Mesenchymal stem cell (in vitro differentiated cells and primary cell): ENCODE measurements at regions not wholly inside any gene's neighbourhood (a gene's known extent, or its start where the extent isn't known, plus 50 kb on each side); places are given as distances from the start of the nearest gene placed in this dataset.
"Not testable (repeated sequence)": the region's sequence is repeated elsewhere in the genome, so short reads cannot be mapped to it uniquely, and the experiment has no call there.

Source experiments
- DNase-seq: peaks from one replicate; pipeline ENCODE4 v3.0.0-alpha.2; 2013
- H2AFZ ChIP-seq: one replicate; pipeline ENCODE4 v1.6.1; 2013; ENCODE audit warnings: low read depth, mild to moderate bottlenecking, control low read depth, inconsistent platforms, low read length, moderate library complexity
- H2AK5ac ChIP-seq: 2 replicates; pipeline ENCODE4 v1.6.1; 2013; ENCODE audit warnings: low read length, moderate library complexity, mild to moderate bottlenecking, inconsistent platforms; ENCODE audit not compliant: severe bottlenecking
- H2BK120ac ChIP-seq: one replicate; pipeline ENCODE4 v1.6.1; 2013; ENCODE audit warnings: low read depth, mild to moderate bottlenecking, inconsistent platforms, low read length, moderate library complexity
- H2BK12ac ChIP-seq, 2 experiments: one replicate each; pipeline ENCODE4 v1.6.1; 2013; ENCODE audit warnings: inconsistent platforms in 2 of 2, low read length in 2 of 2, mild to moderate bottlenecking in 2 of 2, moderate library complexity in 2 of 2, control low read depth in 1 of 2
- H2BK15ac ChIP-seq: one replicate; pipeline ENCODE4 v1.6.1; 2013; ENCODE audit warnings: mild to moderate bottlenecking, low read depth, inconsistent platforms; ENCODE audit not compliant: poor library complexity, severe bottlenecking
- H2BK5ac ChIP-seq: 2 replicates; pipeline ENCODE4 v1.6.1; 2013; ENCODE audit warnings: low read depth, mild to moderate bottlenecking, low read length, control low read depth, inconsistent platforms; ENCODE audit not compliant: poor library complexity, severe bottlenecking
- H3K14ac ChIP-seq, 2 experiments: one replicate each; pipeline ENCODE4 v1.6.1; 2013; ENCODE audit warnings: inconsistent platforms in 2 of 2, low read length in 2 of 2, control low read depth in 1 of 2, mild to moderate bottlenecking in 1 of 2, moderate library complexity in 1 of 2
- H3K18ac ChIP-seq, 2 experiments: one replicate each; pipeline ENCODE4 v1.6.1; 2013; ENCODE audit warnings: inconsistent platforms in 2 of 2, low read length in 2 of 2, control low read depth in 1 of 2, low read depth in 1 of 2, mild to moderate bottlenecking in 1 of 2
- H3K23ac ChIP-seq, 2 experiments: one replicate each; pipeline ENCODE4 v1.6.1; 2013; ENCODE audit warnings: inconsistent platforms in 2 of 2, low read length in 2 of 2, mild to moderate bottlenecking in 2 of 2, moderate library complexity in 2 of 2, control low read depth in 1 of 2
- H3K27ac ChIP-seq: 2 replicates; pipeline ENCODE4 v1.5.1; 2013; ENCODE audit warnings: mild to moderate bottlenecking, moderate library complexity, low read length, control low read depth, inconsistent platforms; ENCODE audit not compliant: poor library complexity, severe bottlenecking
- H3K27me3 ChIP-seq, 2 experiments: 2 replicates each; pipeline versions ENCODE4 v1.6.1 to v1.7.0; 2013; ENCODE audit warnings: low read length in 2 of 2, mild to moderate bottlenecking in 2 of 2, moderate library complexity in 2 of 2, control low read depth in 1 of 2, inconsistent platforms in 1 of 2; ENCODE audit not compliant: control insufficient read depth in 1 of 2, insufficient read depth in 1 of 2
- H3K36me3 ChIP-seq, 2 experiments: 2 replicates each; pipeline versions ENCODE4 v1.6.1 to v1.7.0; 2013; ENCODE audit warnings: low read length in 2 of 2, control low read depth in 1 of 2, inconsistent platforms in 1 of 2, low read depth in 1 of 2, mild to moderate bottlenecking in 1 of 2; ENCODE audit not compliant: insufficient read depth in 2 of 2, control insufficient read depth in 1 of 2
- H3K4ac ChIP-seq, 2 experiments: one replicate each; pipeline ENCODE4 v1.6.1; 2013; ENCODE audit warnings: inconsistent platforms in 2 of 2, low read length in 2 of 2, mild to moderate bottlenecking in 2 of 2, moderate library complexity in 2 of 2, control low read depth in 1 of 2, low read depth in 1 of 2
- H3K4me1 ChIP-seq: 2 replicates; pipeline ENCODE4 v1.6.1; 2013; ENCODE audit warnings: low read depth, low read length, control low read depth; ENCODE audit not compliant: control insufficient read depth, insufficient read depth
- H3K4me2 ChIP-seq: 2 replicates; pipeline ENCODE4 v1.6.1; 2013; ENCODE audit warnings: low read length, mild to moderate bottlenecking, inconsistent platforms; ENCODE audit not compliant: poor library complexity, severe bottlenecking
- H3K4me3 ChIP-seq, 2 experiments: 2 replicates each; pipeline versions ENCODE4 v1.5.1 to v1.7.0; 2013; ENCODE audit warnings: low read length in 2 of 2, mild to moderate bottlenecking in 2 of 2, control low read depth in 1 of 2, low read depth in 1 of 2; ENCODE audit not compliant: insufficient read depth in 1 of 2
- H3K79me1 ChIP-seq: replicated peaks from 2 replicates; pipeline ENCODE4 v1.6.1; 2013; ENCODE audit warnings: mild to moderate bottlenecking, control low read depth, low read length, inconsistent platforms; ENCODE audit not compliant: poor library complexity, severe bottlenecking
- H3K9ac ChIP-seq: 2 replicates; pipeline ENCODE4 v1.7.0; 2013; ENCODE audit warnings: mild to moderate bottlenecking, low read length, moderate library complexity
- H3K9me3 ChIP-seq: 2 replicates; pipeline ENCODE4 v1.7.0; 2013; ENCODE audit warnings: mild to moderate bottlenecking, low read length; ENCODE audit not compliant: control insufficient read depth
- H4K8ac ChIP-seq: one replicate; pipeline ENCODE4 v1.6.1; 2013; ENCODE audit warnings: inconsistent platforms, mild to moderate bottlenecking, low read length, moderate library complexity
- H4K91ac ChIP-seq: one replicate; pipeline ENCODE4 v1.6.1; 2013; ENCODE audit warnings: mild to moderate bottlenecking, low read length, inconsistent platforms
- WGBS: methylation state at CpG from one replicate; pipeline ENCODE4 v1.1.7; 2013; ENCODE audit warnings: mixed read lengths; 5-methylcytosine and 5-hydroxymethylcytosine counted together

GRCh38 chrX:67213686-67214085 lies 330.1 kb upstream of the AR start:
- H3K4me2 ChIP-seq, result not testable (repeated sequence)

DNA sequence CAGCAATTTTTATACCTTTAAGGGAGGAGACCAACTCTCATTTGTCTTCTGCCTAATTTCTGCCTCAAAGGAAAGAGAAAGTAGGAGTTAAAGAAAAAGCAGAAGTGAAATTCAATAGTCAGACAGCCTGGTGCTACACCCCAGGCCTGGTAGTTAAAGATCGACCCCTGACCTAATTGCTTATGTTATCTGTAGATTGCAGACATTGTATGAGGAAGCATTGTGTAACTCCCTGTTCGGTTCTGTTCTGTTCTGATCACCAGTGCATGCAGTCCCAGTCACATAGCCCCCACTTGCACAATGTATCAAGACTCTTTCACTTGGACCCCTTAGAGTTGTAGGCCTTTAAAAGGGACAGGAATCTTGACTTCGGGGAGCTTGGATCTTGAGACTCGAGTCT lies 335.9 kb upstream of the AR start:
- Histone ChIP-seq H3K79me1 (no peaks in the 10 kb centered on the region), H3K9ac (no peak overlapping the region), H2BK5ac (no peak overlapping the region), H2BK12ac (no peak overlapping the region), H2AFZ (no peak overlapping the region), H3K4ac (no peak overlapping the region), H4K8ac (no peak overlapping the region), H2BK15ac (no peak overlapping the region), H3K4me1 (no peaks in the 10 kb centered on the region), H3K14ac (no peak overlapping the region), H3K4me3 (no peak overlapping the region), H3K9me3 (peaks cover 9% of the 10 kb centered on the region), H3K18ac (no peak overlapping the region), H2BK120ac (no peak overlapping the region), H3K23ac (no peak overlapping the region), H2AK5ac (no peak overlapping the region), H3K4me2 (no peak overlapping the region), H3K27me3 (no peaks in the 10 kb centered on the region), H3K27ac (no peak overlapping the region), H3K36me3 (no peaks in the 10 kb centered on the region), H4K91ac (no peak overlapping the region)
- DNase-seq, result no peak
- 54% methylated on average over 3 of the region's 4 CpGs for WGBS

More at GRCh38 chrX:67213686-67214085, 330.1 kb upstream of the AR start:
- not testable (repeated sequence) for H2BK12ac ChIP-seq, H2AFZ ChIP-seq, DNase-seq, H3K14ac ChIP-seq, H3K27ac ChIP-seq, H2BK120ac ChIP-seq, H3K36me3 ChIP-seq, H3K18ac ChIP-seq, H4K91ac ChIP-seq, H3K9me3 ChIP-seq, H3K4ac ChIP-seq, H3K4me3 ChIP-seq, H3K4me1 ChIP-seq, H3K27me3 ChIP-seq, H3K23ac ChIP-seq, H2BK15ac ChIP-seq, H3K79me1 ChIP-seq, H3K9ac ChIP-seq, H4K8ac ChIP-seq, H2AK5ac ChIP-seq, H2BK5ac ChIP-seq
- no CpG with 5 or more reads among the region's 3 CpGs for WGBS

DNA sequence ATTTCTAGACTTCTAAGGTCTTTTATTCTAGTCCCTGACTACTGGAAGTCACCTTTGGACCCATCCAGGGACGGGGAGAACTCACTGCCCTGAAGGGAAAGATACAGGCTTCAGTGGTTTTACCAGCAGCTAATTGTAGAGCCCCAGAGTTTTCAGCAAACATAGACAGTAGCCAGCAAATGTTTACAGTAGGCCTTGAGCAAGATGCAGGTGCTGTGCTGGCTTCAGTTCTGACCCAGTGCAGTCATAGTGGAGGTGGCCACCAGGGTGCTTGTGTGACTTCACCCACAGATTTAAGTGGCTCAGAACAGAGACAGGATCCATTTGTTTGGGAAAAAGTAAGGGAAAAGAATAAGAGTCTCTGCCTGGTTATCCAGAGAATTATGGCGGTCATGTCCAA lies 384.4 kb upstream of the AR start:
- Histone ChIP-seq H3K79me1 (no peaks in the 10 kb centered on the region), H3K4me2 (no peak overlapping the region), H2BK15ac (no peak overlapping the region), H2BK5ac (no peak overlapping the region), H2BK120ac (no peak overlapping the region), H3K9ac (no peak overlapping the region), H3K18ac (no peak overlapping the region), H2AFZ (no peak overlapping the region), H3K4me3 (no peak overlapping the region), H3K27me3 (no peaks in the 10 kb centered on the region), H4K91ac (no peak overlapping the region), H3K4me1 (no peaks in the 10 kb centered on the region), H2AK5ac (no peak overlapping the region), H3K9me3 (peaks cover 12% of the 10 kb centered on the region), H3K36me3 (no peaks in the 10 kb centered on the region), H3K23ac (no peak overlapping the region), H3K4ac (no peak overlapping the region), H3K14ac (no peak overlapping the region), H2BK12ac (no peak overlapping the region), H4K8ac (no peak overlapping the region), H3K27ac (no peak overlapping the region)
- 65% methylated on average over 2 of the region's 2 CpGs for WGBS
- DNase-seq, result no peak

- Histone ChIP-seq H3K9ac (no peak overlapping the region), H3K4ac (no peak overlapping the region), H4K8ac (no peak overlapping the region), H2BK15ac (no peak overlapping the region), H3K79me1 (no peaks in the 10 kb centered on the region), H3K27ac (no peak overlapping the region), H3K14ac (no peak overlapping the region), H3K4me1 (no peaks in the 10 kb centered on the region), H3K4me2 (no peak overlapping the region), H2AK5ac (no peak overlapping the region), H4K91ac (no peak overlapping the region), H2BK5ac (no peak overlapping the region), H2BK120ac (no peak overlapping the region), H3K27me3 (no peaks in the 10 kb centered on the region), H2AFZ (no peak overlapping the region), H3K9me3 (peaks cover 9% of the 10 kb centered on the region), H3K18ac (no peak overlapping the region), H3K4me3 (no peak overlapping the region), H3K36me3 (no peaks in the 10 kb centered on the region), H2BK12ac (no peak overlapping the region), H3K23ac (no peak overlapping the region)
- 82% methylated on average over 5 of the region's 9 CpGs for WGBS
- DNase-seq, result no peak
Measured at GRCh38 chrX:67114635-67115034, 429.2 kb upstream of the AR start.
